Stimulated activated CD4-positive, alpha-beta T cell treated with anti-CD3 and anti-CD28 coated beads, Interleukin-1b, Interleukin-23, amount 100 ng/mL, for 48 hours (primary cell): ENCODE measurements at regions not wholly inside any gene's neighbourhood (a gene's known extent, or its start where the extent isn't known, plus 50 kb on each side); places are given as distances from the start of the nearest gene placed in this dataset.
A peak's percentile ranks its signal among the peaks of the same experiment; 100 is the strongest.

Experiments used
- DNase-seq: peaks from one replicate; pipeline ENCODE4 v3.0.0-alpha.2; 2020

- DNase-seq: no peak
Measured at GRCh38 chr17:55668312-55668920, 54.2 kb downstream of the TMEM100 start.

GRCh38 chr17:55666806-55667205, 55.9 kb downstream of the TMEM100 start:
- DNase-seq: no peak

GRCh38 chr17:55664287-55664686, 58.4 kb downstream of the TMEM100 start:
- no peak for DNase-seq

GRCh38 chr17:55663400-55663799, 59.3 kb downstream of the TMEM100 start:
- no peak for DNase-seq

GRCh38 chr17:55661963-55662834, 60.5 kb downstream of the TMEM100 start:
- no peak for DNase-seq

- no peak for DNase-seq
Measured at GRCh38 chr17:55661256-55661758, 61.4 kb downstream of the TMEM100 start.

GRCh38 chr17:55660178-55660886, 62.3 kb downstream of the TMEM100 start:
- DNase-seq: no peak

- no peak for DNase-seq
Measured at GRCh38 chr17:55659661-55660060, 63.0 kb downstream of the TMEM100 start.

GRCh38 chr17:55655777-55656176, 66.9 kb downstream of the TMEM100 start:
- no peak for DNase-seq

GRCh38 chr17:55654821-55655220, 67.8 kb downstream of the TMEM100 start:
- no peak for DNase-seq

GRCh38 chr17:55654022-55654421, 68.6 kb downstream of the TMEM100 start:
- no peak for DNase-seq

GRCh38 chr17:55652825-55653224, 69.8 kb downstream of the TMEM100 start:
- DNase-seq: no peak

GRCh38 chr17:55652114-55652823, 70.4 kb downstream of the TMEM100 start:
- no peak for DNase-seq

- no peak for DNase-seq
Measured at GRCh38 chr17:55649957-55650597, 72.6 kb downstream of the TMEM100 start.

GRCh38 chr17:55648086-55648485, 74.6 kb downstream of the TMEM100 start:
- DNase-seq: no peak

GRCh38 chr17:55645361-55645760, 77.3 kb downstream of the TMEM100 start:
- no peak for DNase-seq

- no peak for DNase-seq
Measured at GRCh38 chr17:55644346-55644745, 78.3 kb downstream of the TMEM100 start.

- DNase-seq: no peak
Measured at GRCh38 chr17:55642741-55643140, 79.9 kb downstream of the TMEM100 start.

GRCh38 chr17:55641676-55642081, 81.0 kb downstream of the TMEM100 start:
- peak; percentile 39 for DNase-seq

GRCh38 chr17:55639096-55639495, 83.6 kb downstream of the TMEM100 start:
- no peak for DNase-seq

- DNase-seq: no peak
Measured at GRCh38 chr17:55635253-55635914, 87.3 kb downstream of the TMEM100 start.

- no peak for DNase-seq
Measured at GRCh38 chr17:55634702-55635101, 88.0 kb downstream of the TMEM100 start.
